Fibroblast of lung (primary cell): ENCODE measurements at regions not wholly inside any gene's neighbourhood (a gene's known extent, or its start where the extent isn't known, plus 50 kb on each side); places are given as distances from the start of the nearest gene placed in this dataset.

ENCODE experiments used
- EZH2 ChIP-seq: IDR thresholded peaks from 2 replicates; pipeline ENCODE4 v1.5.1; 2012; ENCODE audit warnings: low read length, control low read depth, mild to moderate bottlenecking; ENCODE audit errors: missing control alignments
- TF ChIP-seq, protein P1 (sequence below), 2 donors: IDR thresholded peaks in 1 of 2; conservative IDR thresholded peaks in 1 of 2; 1 replicate in 1 of 2; 2 replicates in 1 of 2; pipeline ENCODE4 v1.5.1; 2011 to 2012; ENCODE audit warnings: low read length in 2 of 2, control low read depth in 1 of 2, inconsistent platforms in 1 of 2, low read depth in 1 of 2, mild to moderate bottlenecking in 1 of 2

DNA sequence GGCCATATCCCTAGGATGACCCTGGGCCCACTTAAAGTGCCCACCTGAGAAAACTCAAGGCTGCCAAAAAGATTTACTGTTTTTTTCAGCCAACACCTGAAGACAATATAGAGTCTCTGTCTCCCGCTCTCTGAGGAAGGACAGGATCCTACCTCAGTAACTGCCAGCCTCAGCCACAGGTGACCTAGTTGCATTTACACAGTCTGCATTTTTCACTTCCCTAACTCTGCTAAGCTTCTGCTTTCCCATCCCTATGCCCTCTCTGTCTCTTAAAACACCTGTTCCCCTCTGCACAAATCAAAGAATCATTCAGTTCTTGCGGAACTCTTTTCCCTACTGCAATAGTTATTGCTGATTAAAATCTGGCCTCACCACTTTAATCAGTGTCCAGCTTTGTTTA is 609.5 kb downstream of the UQCRFS1 start:
- TF ChIP-seq, protein P1, sequence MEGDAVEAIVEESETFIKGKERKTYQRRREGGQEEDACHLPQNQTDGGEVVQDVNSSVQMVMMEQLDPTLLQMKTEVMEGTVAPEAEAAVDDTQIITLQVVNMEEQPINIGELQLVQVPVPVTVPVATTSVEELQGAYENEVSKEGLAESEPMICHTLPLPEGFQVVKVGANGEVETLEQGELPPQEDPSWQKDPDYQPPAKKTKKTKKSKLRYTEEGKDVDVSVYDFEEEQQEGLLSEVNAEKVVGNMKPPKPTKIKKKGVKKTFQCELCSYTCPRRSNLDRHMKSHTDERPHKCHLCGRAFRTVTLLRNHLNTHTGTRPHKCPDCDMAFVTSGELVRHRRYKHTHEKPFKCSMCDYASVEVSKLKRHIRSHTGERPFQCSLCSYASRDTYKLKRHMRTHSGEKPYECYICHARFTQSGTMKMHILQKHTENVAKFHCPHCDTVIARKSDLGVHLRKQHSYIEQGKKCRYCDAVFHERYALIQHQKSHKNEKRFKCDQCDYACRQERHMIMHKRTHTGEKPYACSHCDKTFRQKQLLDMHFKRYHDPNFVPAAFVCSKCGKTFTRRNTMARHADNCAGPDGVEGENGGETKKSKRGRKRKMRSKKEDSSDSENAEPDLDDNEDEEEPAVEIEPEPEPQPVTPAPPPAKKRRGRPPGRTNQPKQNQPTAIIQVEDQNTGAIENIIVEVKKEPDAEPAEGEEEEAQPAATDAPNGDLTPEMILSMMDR (conservative IDR thresholded peaks at IDR 0.05 in 1 of 2, IDR thresholded peaks at IDR 0.05 in 1 of 2; ENCODE audit: low read depth in 1 of 2, low read length in 2 of 2), result no peak
- no peak for TF ChIP-seq EZH2
